HG03108 (cell line): ENCODE measurements at regions not wholly inside any gene's neighbourhood (a gene's known extent, or its start where the extent isn't known, plus 50 kb on each side); places are given as distances from the start of the nearest gene placed in this dataset.
"Not testable (repeated sequence)": the region's sequence is repeated elsewhere in the genome, so short reads cannot be mapped to it uniquely, and the experiment has no call there.

Source experiments
- ATAC-seq: cut with Tn5 transposase; IDR thresholded peaks from one replicate; pipeline ENCODE4 v1.9.1; 2021; ENCODE audit warnings: moderate library complexity; ENCODE audit not compliant: unreplicated experiment

DNA sequence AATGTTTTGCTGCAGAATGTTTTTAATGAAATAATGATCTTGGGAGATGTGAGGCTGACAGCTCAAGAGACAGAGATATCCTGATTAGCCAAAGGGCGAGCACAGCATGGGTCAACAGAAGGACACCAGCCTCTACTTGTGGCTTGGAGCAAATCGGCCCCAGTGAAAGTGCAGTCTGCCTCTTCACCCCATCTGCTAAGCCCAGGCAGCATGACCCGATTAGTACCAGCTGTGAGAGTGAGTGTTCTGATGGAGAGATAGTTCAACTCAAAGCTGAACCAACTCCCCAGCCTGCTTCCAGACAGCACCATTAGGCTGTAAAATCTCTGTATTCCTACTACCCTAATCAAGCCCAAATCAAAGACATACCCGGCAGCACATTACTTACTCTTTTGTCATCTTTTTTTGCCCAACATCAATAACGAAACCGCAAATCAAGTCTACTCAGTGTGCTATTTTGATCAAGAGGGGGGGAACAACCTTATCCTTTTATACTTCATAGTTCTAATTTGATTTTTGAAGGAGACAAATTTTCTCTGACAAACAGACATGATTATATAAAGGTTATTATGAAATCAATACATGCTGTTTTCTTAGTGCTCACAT is 514.1 kb upstream of the NRSN1 start:
- no peak for ATAC-seq

GRCh38 chr6:23618366-23618765 is 507.6 kb upstream of the NRSN1 start:
- ATAC-seq = no peak

- ATAC-seq = no peak
Observed at GRCh38 chr6:23620911-23621401, 505.1 kb upstream of the NRSN1 start.

DNA sequence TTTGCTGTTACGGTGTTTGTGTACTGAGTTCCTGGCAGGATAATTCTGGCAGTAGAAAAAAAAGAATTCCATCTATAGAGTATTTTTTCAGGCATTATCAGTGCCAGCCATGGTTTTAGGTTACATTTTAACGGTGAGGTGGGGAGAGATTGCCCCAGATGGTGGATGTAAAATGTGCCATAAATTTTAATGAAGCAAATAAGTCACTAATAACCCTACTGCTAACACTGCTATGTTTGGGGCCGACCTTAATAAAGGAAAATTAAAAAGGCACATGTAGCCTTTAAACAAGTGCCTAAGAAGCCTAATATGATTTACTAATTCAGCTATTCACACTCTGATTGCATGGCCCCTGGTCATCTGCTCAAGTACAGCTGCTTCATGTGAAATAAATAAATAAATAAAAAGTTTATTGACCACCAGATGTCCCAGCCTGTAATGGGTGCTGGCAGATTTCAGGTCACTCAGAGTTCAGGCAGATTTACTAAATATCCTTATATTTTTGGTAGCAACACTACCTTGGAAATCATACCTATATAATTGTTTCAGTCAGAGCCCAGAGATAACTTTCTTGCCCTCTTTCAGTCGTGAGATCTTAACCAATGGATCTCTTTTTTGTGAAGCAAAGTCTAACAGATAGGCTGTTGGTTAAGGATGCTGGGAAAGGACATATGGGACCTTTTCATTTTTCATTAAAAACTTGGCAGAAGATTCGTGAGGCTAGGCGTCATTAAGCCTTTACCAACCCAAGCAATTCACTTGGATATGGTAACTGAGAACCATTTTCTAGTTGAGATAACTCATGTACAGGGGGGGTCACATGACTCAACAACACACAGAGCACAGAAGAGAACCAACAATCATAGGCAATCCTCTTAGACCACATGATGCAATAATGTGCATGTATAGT is 495.0 kb upstream of the NRSN1 start:
- ATAC-seq = no peak

- ATAC-seq = no peak
Observed at GRCh38 chr6:23633996-23634395, 492.0 kb upstream of the NRSN1 start.

DNA sequence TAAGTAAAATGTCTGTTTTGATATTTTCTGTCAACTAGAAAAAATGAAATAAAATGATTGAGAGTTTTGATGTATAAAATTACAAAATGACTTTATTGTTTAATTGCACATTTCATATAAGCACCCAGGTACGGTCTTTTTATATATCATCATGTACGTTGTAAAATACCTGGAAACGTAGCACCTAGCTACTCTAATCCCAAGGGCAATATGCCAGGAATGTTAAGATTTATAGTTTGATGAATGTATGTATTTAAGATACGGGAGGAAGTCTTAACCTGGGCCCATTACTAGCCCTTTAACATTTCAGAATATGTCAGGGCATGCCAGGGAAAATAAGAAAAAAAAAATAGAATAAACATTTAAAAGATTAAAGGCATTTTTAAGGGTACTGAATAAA is 490.9 kb upstream of the NRSN1 start:
- no peak for ATAC-seq

DNA sequence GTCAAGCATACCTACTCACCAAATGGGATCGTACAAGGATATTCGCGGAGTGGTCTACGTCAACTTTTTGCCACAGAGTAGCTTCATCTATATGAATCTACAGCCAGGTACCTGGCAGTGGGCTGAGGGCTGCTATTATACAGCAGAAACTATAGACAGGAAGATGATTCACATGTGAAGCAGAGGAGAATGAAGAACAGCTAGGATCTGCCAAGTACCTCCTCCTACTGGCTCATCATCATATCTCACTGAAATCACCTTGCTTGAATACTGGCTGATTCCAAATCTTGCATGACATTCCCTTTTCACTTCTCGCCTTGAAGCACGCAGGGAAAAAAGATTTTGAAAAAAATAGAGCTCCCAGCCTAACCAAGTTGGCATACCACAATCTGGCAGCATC is 488.7 kb upstream of the NRSN1 start:
- ATAC-seq = no peak

DNA sequence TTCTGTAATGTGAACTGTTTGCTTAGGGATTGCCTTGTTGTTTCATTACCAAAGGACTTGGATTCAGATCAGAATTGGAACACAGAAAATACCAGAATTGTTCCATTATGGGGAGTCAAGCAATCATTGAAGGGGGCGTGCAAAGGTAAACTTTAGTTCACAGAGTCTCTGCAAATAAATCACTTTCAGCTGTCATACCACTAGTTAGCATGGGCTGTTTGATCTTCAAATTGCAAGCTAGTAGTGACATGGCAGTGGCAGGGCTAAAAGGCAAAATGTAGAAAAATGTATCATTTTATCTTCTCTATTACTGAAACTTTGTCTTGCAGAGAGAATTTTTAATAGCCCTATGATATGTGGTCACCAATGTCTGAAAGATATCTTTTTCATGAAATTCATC is 483.2 kb upstream of the NRSN1 start:
- ATAC-seq = no peak

- ATAC-seq = no peak
Observed at GRCh38 chr6:23647045-23647444, 479.0 kb upstream of the NRSN1 start.

- no peak for ATAC-seq
Observed at GRCh38 chr6:23650676-23651075, 475.3 kb upstream of the NRSN1 start.

DNA sequence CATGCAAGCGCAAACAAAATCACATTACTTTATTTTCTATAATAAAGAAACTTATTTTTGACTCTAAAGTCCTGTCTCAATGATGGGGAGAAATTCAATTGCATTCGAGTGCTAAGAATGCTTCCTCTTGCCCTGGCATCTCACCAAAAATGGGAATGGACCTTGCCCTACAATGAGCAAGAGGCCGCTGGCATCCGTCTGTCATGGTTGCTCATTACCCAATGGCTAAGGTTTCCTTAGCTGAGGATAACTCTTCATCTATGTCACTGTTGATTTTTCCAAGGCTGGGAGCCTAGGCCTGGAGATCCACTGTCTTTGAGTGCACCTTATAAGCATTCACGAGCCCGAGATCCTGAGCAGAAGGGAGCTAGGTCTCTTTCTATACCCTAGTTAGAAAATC is 471.3 kb upstream of the NRSN1 start:
- no peak for ATAC-seq

DNA sequence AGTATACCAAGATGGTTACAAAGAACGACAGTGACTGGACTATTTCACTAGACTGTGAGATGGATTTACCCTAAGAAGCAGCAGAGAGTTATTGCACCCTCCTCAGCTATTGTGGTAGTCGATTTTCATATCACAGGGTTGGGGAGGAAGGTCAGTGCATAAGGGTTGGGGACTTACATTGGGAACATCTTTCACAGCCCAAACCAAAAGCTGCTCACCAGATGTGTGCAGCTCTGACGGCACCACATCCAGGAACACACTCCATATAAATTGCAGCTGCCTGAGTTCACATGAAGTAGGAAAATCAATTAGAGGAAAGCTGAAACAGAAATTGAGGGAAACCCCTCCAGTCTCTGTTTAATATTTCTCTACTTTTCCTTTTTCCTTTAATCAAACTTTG is 470.5 kb upstream of the NRSN1 start:
- ATAC-seq = no peak

GRCh38 chr6:23656255-23657194 is 469.5 kb upstream of the NRSN1 start:
- no peak for ATAC-seq

- no peak for ATAC-seq
Observed at GRCh38 chr6:23659125-23659524, 466.9 kb upstream of the NRSN1 start.

GRCh38 chr6:23661549-23661948 is 464.5 kb upstream of the NRSN1 start:
- ATAC-seq = no peak

- no peak for ATAC-seq
Observed at GRCh38 chr6:23663096-23663495, 462.9 kb upstream of the NRSN1 start.

GRCh38 chr6:23663652-23664051 is 462.4 kb upstream of the NRSN1 start:
- no peak for ATAC-seq

DNA sequence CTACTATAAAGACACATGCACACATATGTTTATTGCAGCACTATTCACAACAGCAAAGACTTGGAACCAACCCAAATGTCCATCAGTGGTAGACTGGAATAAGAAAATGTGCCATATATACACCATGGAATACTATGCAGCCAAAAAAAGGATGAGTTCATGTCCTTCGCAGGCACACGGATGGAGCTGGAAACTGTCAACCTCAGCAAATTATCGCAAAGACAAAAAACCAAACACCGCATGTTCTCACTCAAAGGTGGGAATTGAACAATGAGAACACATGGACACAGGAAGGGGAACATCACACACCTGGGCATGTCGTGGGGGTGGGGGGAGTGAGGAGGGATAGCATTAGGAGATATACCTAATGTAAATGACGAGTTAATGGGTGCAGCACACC is 460.1 kb upstream of the NRSN1 start:
- ATAC-seq = not testable (repeated sequence)

DNA sequence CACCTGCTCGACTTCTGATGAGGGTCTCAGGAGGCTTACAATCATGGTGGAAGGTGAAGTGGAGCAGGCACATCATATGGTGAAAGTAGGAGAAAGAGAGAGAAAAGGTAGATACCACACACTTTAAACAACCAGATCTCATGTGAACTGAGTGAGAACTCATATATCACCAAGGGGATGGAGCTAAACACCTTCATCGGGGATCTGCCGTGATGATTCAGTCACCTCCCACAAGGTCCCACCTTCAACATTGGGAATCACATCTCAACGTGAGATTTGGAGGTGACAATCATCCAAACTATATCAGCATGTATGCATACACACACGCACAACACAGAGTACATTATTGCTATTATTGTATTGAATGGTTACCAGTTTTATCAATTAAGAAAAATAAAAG is 453.3 kb upstream of the NRSN1 start:
- no peak for ATAC-seq

DNA sequence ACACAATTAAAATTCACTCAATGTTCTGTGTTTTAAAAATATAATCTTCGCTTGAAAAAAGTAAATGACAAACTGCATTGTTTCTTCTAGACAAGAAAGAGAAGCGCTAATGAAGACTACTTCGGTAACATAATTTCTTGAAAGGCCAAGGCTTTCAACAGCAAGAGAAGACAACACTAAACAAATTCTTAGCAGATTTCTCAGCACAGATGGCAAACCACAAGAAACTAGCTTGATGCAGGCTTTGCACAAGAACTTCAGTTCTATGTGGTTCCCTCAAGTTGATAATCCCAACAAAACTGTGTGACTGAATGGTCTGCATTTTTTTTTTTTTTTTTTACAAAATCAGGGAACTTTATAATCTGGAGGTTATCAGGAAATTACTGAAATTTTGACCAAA is 447.4 kb upstream of the NRSN1 start:
- no peak for ATAC-seq

DNA sequence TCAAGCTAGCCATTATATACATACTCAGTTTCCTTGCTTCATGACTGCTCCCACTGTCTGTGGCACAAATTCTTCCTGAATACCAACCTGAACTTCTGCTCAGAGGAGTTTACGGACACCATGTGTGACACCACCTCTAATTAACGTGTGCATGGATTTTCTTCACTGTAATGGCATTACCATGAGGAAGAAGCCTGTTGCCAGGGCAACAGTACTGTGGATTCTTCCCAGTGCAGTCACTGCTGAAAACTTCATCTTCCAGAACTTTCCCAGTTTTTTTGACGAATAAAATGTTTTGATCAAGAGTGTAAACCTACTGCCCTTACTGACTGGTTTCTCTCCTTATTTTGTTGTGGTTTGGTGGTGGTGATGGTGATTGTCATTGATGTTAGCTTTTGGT is 444.3 kb upstream of the NRSN1 start:
- ATAC-seq = no peak
